ENCODE measurements at regions not wholly inside any gene's neighbourhood (a gene's known extent, or its start where the extent isn't known, plus 50 kb on each side); places are given as distances from the start of the nearest gene placed in this dataset.

GRCh38 chr5:29469581-29469980 lies 1723.9 kb upstream of the CDH6 start:
- TF ChIP-seq POLR2AphosphoS5 (IDR thresholded peaks at IDR 0.05; ENCODE audit: low read depth) (no peak), CTCF (IDR thresholded peaks at IDR 0.05; ENCODE audit: insufficient read depth, low read length) (no peak)

Measured in HL-60 (cell line).